ENCODE measurements at regions not wholly inside any gene's neighbourhood (a gene's known extent, or its start where the extent isn't known, plus 50 kb on each side); places are given as distances from the start of the nearest gene placed in this dataset.

GRCh38 chrX:103889216-103889615, 57.2 kb upstream of the RAB9B start:
- H3K36me3 ChIP-seq (ENCODE audit: insufficient read depth, low read length) = no peaks in the 10 kb centered on the region
- TF ChIP-seq, protein P1, sequence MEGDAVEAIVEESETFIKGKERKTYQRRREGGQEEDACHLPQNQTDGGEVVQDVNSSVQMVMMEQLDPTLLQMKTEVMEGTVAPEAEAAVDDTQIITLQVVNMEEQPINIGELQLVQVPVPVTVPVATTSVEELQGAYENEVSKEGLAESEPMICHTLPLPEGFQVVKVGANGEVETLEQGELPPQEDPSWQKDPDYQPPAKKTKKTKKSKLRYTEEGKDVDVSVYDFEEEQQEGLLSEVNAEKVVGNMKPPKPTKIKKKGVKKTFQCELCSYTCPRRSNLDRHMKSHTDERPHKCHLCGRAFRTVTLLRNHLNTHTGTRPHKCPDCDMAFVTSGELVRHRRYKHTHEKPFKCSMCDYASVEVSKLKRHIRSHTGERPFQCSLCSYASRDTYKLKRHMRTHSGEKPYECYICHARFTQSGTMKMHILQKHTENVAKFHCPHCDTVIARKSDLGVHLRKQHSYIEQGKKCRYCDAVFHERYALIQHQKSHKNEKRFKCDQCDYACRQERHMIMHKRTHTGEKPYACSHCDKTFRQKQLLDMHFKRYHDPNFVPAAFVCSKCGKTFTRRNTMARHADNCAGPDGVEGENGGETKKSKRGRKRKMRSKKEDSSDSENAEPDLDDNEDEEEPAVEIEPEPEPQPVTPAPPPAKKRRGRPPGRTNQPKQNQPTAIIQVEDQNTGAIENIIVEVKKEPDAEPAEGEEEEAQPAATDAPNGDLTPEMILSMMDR (IDR thresholded peaks at IDR 0.05; ENCODE audit: borderline replicate concordance, extremely low read depth, low read length, poor library complexity, severe bottlenecking) = no peak
- TF ChIP-seq EZH2 (IDR thresholded peaks at IDR 0.05; ENCODE audit: borderline replicate concordance, low read depth, low read length, severe bottlenecking) = no peak
- no peak overlapping the region for H2AFZ ChIP-seq (ENCODE audit: low read depth, low read length)
- no peak overlapping the region for H3K9ac ChIP-seq (ENCODE audit: low read depth, low read length)
- H3K79me2 ChIP-seq (ENCODE audit: insufficient read depth, low read length) = no peaks in the 10 kb centered on the region
- no peak overlapping the region for H3K4me3 ChIP-seq (ENCODE audit: low read depth in 1 of 2, low read length in 2 of 2)
- H4K20me1 ChIP-seq (ENCODE audit: insufficient read depth, low read length) = no peaks in the 10 kb centered on the region
- no peak overlapping the region for H3K27ac ChIP-seq (ENCODE audit: low read length)
- no peak overlapping the region for H3K4me2 ChIP-seq (ENCODE audit: insufficient read depth, low read length)
- H3K9me3 ChIP-seq (ENCODE audit: insufficient read depth, low read length, severe bottlenecking) = no peaks in the 10 kb centered on the region
- peaks cover 7% of the 10 kb centered on the region; the same call in 1 of the 2 replicates for H3K4me1 ChIP-seq (ENCODE audit: insufficient read depth, low read length)
- ATAC-seq (ENCODE audit: insufficient read depth, low read depth) (no peak), DNase-seq (no peak)
- H3K27me3 ChIP-seq (ENCODE audit: insufficient read depth, low read length, poor library complexity) = no peaks in the 10 kb centered on the region

GRCh38 chrX:103886624-103887023, 54.6 kb upstream of the RAB9B start:
- Histone ChIP-seq H3K36me3 (ENCODE audit: insufficient read depth, low read length) (no peaks in the 10 kb centered on the region), H2AFZ (ENCODE audit: low read depth, low read length) (no peak overlapping the region), H3K27me3 (ENCODE audit: insufficient read depth, low read length, poor library complexity) (no peaks in the 10 kb centered on the region), H3K9me3 (ENCODE audit: insufficient read depth, low read length, severe bottlenecking) (no peaks in the 10 kb centered on the region), H3K9ac (ENCODE audit: low read depth, low read length) (no peak overlapping the region), H3K4me3 (ENCODE audit: low read depth in 1 of 2, low read length in 2 of 2) (no peak overlapping the region), H3K27ac (ENCODE audit: low read length) (no peak overlapping the region), H3K4me1 (ENCODE audit: insufficient read depth, low read length) (peaks cover 7% of the 10 kb centered on the region; the same call in 1 of the 2 replicates), H4K20me1 (ENCODE audit: insufficient read depth, low read length) (no peaks in the 10 kb centered on the region), H3K4me2 (ENCODE audit: insufficient read depth, low read length) (no peak overlapping the region), H3K79me2 (ENCODE audit: insufficient read depth, low read length) (no peaks in the 10 kb centered on the region)
- peak; percentile 73 for ATAC-seq (ENCODE audit: insufficient read depth, low read depth)
- TF ChIP-seq, protein P1 (IDR thresholded peaks at IDR 0.05; ENCODE audit: borderline replicate concordance, extremely low read depth, low read length, poor library complexity, severe bottlenecking) = no peak
- TF ChIP-seq EZH2 (IDR thresholded peaks at IDR 0.05; ENCODE audit: borderline replicate concordance, low read depth, low read length, severe bottlenecking) = no peak
- peak; percentile 24 for DNase-seq

DNA sequence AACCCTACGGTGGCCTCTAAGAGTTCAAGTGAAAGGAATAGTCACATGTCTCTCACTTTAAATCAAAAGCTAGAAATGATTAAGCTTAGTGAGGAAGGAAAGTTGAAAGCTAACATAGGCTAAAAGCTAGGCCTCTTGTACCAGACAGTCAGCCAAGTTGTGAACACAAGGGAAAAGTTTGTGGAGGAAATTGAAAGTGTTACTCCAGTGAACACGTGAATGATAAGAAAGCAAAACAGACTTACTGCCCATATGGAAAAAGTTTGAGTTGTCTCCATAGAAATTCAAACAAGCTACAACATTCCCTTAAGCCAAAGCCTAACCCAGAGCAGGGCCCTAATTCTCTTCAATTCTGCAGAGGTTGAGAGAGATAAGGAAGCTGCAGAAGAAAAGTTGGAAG, 51.5 kb upstream of the RAB9B start:
- TF ChIP-seq EZH2 (IDR thresholded peaks at IDR 0.05; ENCODE audit: borderline replicate concordance, low read depth, low read length, severe bottlenecking) = no peak
- TF ChIP-seq, protein P1 (IDR thresholded peaks at IDR 0.05; ENCODE audit: borderline replicate concordance, extremely low read depth, low read length, poor library complexity, severe bottlenecking) = no peak
- no peak overlapping the region for H3K4me2 ChIP-seq (ENCODE audit: insufficient read depth, low read length)
- H3K9me3 ChIP-seq (ENCODE audit: insufficient read depth, low read length, severe bottlenecking) = no peaks in the 10 kb centered on the region
- no peak for DNase-seq
- H3K27me3 ChIP-seq (ENCODE audit: insufficient read depth, low read length, poor library complexity) = no peaks in the 10 kb centered on the region
- no peak overlapping the region for H3K9ac ChIP-seq (ENCODE audit: low read depth, low read length)
- H3K27ac ChIP-seq (ENCODE audit: low read length) = no peak overlapping the region
- H3K4me3 ChIP-seq (ENCODE audit: low read depth in 1 of 2, low read length in 2 of 2) = no peak overlapping the region
- no peak overlapping the region for H2AFZ ChIP-seq (ENCODE audit: low read depth, low read length)
- no peak for ATAC-seq (ENCODE audit: insufficient read depth, low read depth)
- no peaks in the 10 kb centered on the region for H3K79me2 ChIP-seq (ENCODE audit: insufficient read depth, low read length)
- no peaks in the 10 kb centered on the region for H4K20me1 ChIP-seq (ENCODE audit: insufficient read depth, low read length)
- H3K36me3 ChIP-seq (ENCODE audit: insufficient read depth, low read length) = no peaks in the 10 kb centered on the region
- H3K4me1 ChIP-seq (ENCODE audit: insufficient read depth, low read length) = peaks cover 7% of the 10 kb centered on the region; the same call in 1 of the 2 replicates

DNA sequence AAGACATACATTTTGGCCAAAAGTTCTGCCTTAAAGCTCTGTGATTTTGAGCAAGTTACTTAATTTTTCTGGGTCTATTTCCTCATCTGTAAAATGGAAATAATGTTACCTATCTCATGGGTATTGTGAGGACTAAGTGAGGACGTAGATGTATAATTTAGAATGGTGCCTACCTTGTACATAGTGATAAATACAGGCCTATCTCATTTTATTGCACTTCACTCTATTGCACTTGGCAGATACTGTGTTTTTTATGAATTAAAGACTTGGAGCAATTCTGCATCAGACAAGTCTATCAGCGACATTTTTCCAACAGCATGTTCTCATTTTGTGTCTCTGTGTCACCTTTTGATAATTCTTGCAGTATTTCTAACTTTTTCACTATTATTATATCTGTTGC, 50.9 kb upstream of the RAB9B start:
- no peak overlapping the region for H2AFZ ChIP-seq (ENCODE audit: low read depth, low read length)
- no peak overlapping the region for H3K4me2 ChIP-seq (ENCODE audit: insufficient read depth, low read length)
- TF ChIP-seq EZH2 (IDR thresholded peaks at IDR 0.05; ENCODE audit: borderline replicate concordance, low read depth, low read length, severe bottlenecking) = no peak
- TF ChIP-seq, protein P1 (IDR thresholded peaks at IDR 0.05; ENCODE audit: borderline replicate concordance, extremely low read depth, low read length, poor library complexity, severe bottlenecking) = no peak
- DNase-seq = no peak
- no peaks in the 10 kb centered on the region for H4K20me1 ChIP-seq (ENCODE audit: insufficient read depth, low read length)
- no peaks in the 10 kb centered on the region for H3K27me3 ChIP-seq (ENCODE audit: insufficient read depth, low read length, poor library complexity)
- H3K4me1 ChIP-seq (ENCODE audit: insufficient read depth, low read length) = peaks cover 7% of the 10 kb centered on the region; the same call in 1 of the 2 replicates
- no peak overlapping the region for H3K4me3 ChIP-seq (ENCODE audit: low read depth in 1 of 2, low read length in 2 of 2)
- no peak overlapping the region for H3K27ac ChIP-seq (ENCODE audit: low read length)
- H3K9ac ChIP-seq (ENCODE audit: low read depth, low read length) = no peak overlapping the region
- ATAC-seq (ENCODE audit: insufficient read depth, low read depth) = no peak
- no peaks in the 10 kb centered on the region for H3K9me3 ChIP-seq (ENCODE audit: insufficient read depth, low read length, severe bottlenecking)
- no peaks in the 10 kb centered on the region for H3K36me3 ChIP-seq (ENCODE audit: insufficient read depth, low read length)
- no peaks in the 10 kb centered on the region for H3K79me2 ChIP-seq (ENCODE audit: insufficient read depth, low read length)

Data from DND-41 (cell line).